Activated T-cell treated with anti-CD3 and anti-CD28 coated beads, Interleukin-2, amount 50 U/mL, for 48 hours (primary cell): ENCODE measurements at regions not wholly inside any gene's neighbourhood (a gene's known extent, or its start where the extent isn't known, plus 50 kb on each side); places are given as distances from the start of the nearest gene placed in this dataset.

Experiments
- DNase-seq, 2 experiments: peaks; one replicate each; pipeline ENCODE4 v3.0.0-alpha.2; 2020

DNA sequence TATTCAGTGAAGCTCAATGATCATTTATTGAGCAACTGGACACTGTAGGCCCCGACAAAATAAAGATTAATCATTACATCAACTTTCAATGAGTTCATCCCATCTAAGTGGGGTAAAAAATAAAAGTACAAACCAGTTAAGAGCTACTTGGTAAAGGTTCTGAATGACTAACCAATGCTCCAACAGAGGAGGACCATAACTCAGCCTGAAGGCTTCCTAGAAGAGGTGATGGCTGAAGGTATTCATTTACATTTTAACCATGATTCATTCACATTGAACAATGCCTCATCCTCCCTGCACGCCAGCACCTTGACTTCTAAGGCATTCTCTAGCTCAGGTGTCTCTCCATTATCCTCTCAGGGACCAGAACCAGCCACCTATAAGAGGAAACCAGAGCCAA, 201.4 kb downstream of the ZNF462 start:
- DNase-seq, result no peak

DNA sequence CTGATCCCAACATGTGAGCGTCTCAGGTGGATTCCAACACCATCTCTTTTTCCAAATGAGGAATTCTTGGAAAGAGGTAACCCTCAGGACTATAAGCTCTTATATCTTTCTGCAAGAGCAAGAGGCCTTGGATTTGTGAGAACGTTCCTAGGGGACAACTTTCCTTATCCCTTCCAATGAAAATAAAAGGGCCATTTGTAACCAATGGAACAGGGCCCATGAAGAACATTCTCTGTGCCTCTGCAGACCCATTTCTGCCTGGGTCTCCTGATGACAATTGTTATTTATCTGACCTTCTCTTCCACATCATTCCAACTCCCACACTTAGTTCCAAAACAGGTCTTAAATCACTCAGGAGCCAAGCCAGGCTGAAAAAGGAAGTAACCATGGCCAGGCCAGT, 202.6 kb downstream of the ZNF462 start:
- DNase-seq, result no peak

DNA sequence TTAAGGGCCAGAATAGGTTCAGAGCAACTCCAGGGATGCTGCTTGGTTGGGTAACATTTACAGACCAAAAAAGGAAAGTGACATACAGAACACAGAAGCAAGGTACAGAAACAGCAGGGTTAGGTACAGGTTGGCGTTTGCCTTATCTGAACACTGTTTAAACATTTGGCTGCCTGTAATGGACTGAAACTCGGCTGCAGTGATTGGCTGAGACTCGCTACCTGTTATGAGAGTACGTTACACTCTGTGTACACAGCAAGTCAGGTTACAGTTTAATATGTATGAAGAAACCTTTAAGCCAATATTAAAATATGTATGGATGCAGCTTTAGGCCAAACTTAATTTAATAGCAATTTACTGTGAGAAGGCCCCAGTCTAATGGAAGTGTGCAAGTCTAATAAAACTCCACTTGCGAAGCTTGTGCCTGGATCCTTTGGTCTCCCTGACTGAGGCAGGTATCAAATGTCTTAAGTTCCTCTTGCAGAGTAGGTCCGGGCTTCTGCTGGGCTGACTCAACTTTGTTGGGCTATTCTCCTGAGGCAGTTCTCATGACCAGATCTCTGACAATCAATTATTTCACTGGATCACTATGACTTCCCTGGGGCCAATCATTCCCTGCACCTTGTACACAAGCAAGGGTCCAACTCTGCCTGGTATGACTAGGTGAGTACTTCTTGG, 204.9 kb downstream of the ZNF462 start:
- no peak for DNase-seq

DNA sequence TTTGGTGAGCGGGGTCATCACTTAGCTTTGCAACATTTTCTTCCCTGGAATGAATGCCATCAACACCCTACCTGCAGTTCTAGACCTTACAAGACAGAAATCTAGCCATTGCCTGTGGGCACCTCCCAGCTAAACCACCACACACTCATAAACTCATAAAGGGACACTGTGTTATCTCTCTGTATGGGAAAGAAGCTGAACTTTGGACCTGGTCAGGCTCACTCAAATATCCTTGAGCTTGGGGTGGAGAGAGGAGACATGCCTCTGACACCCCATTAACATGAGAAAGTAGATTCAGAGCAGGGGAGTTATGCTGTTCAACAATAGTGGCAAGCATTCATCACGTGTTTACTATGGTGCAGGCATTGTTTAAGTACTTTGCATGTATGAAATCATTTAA, 205.6 kb downstream of the ZNF462 start:
- no peak for DNase-seq

DNA sequence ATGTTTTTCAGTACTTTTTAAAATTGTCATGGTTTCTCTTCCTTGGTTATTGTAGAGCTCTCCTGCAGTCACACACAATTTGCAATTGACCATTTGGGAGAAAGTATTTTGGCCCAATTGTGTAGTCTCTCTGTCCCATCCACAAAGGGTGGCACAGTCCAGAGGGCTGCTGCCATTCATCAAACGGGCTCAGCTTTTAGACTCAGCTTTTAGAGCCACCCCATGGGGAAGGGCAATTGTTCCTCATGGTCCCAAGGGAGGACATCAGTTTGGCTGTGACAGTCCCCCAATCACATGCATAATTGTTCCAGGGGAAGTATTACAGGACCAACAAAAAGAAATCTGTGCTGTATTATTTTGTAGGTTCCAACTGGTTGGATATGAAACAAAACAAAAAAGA, 207.6 kb downstream of the ZNF462 start:
- DNase-seq, result no peak

- DNase-seq, result no peak
These were observed 205.0 kb upstream of the RAD23B start for GRCh38 chr9:107078061-107078460.

DNA sequence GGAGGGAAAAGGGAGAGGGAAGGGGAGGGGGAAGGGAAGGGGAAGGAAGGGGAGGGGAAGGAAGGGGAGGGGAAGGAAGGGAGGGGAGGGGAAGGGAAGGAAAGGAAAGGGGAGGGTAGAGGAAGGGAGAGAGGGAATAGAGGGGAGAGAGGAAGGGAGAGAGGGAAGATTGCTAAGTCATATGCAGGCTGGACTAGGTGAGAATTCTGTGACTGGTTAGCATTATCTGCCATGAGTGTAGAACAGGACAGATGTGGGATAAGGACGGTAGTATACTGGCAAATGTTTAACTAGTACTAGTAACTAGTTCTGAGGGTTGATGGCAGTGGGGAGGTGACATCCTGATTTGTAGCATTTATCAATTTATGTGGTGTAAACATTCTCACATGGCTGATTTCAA, 203.5 kb upstream of the RAD23B start:
- DNase-seq, result no peak

- no peak for DNase-seq
These were observed 202.9 kb upstream of the RAD23B start for GRCh38 chr9:107080130-107080529.

DNA sequence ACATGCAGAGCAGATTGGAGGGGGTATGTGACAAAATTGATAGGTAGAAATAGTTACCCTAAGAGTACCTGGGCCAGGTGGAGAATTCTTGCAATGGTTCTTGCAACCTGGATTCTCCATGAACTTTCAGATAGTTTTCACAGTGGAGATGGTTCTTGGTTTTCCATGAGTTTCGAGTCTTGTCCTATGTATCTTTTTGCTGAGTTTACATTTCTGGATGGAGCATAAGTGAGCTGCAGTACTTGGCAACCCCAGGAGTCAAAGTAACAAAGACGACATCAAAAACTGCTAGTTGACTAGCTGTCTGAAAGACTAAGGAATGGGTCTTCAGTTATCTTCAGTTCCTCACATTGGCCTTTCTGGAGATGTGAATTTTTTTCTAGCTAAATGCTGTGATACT, 196.6 kb upstream of the RAD23B start:
- DNase-seq, result no peak

- DNase-seq, result no peak
These were observed 195.9 kb upstream of the RAD23B start for GRCh38 chr9:107087222-107087621.

- DNase-seq, result no peak
These were observed 192.9 kb upstream of the RAD23B start for GRCh38 chr9:107090218-107090617.

- DNase-seq, result no peak
These were observed 189.6 kb upstream of the RAD23B start for GRCh38 chr9:107093365-107094060.

- no peak for DNase-seq
These were observed 188.7 kb upstream of the RAD23B start for GRCh38 chr9:107094370-107094769.

DNA sequence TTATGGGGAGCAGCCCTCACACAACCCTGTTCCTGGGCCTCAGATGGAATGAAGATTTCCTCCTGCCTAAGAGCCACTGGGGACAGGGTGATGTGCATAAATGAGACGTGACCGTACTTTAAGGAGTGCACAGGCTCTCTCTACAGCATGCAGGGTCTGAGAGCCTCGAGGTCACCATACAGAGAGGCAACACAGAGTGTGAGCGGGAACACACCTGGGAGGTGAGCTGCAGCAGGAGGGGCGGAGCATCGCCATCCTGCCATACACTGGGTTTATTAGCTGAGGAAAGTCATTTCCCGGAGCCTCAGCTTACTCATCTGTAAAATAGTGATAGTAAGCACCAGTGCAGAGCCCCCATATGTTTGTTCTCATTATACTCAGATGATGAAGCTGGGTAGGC, 182.5 kb upstream of the RAD23B start:
- DNase-seq, result no peak

DNA sequence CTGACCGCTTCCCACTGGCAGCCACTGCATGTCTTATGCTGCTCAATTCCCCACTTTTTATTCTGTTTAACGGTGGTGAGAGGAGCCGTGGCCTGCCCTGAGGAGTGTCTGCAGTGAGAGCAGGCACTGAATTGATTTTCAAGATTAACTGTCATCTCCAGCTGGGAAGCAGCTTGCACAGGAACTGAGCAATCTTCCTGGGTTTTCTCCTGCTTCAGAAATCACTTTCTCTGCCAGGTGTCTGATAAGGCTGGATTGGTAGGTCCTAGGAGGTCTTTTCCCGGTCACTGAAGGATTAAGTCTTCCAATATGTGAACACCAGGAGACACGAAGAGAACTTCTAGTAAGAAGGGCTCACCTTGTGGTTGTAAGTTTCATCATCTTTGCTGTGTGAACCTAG, 181.1 kb upstream of the RAD23B start:
- DNase-seq, result no peak

GRCh38 chr9:107103621-107104020, 179.5 kb upstream of the RAD23B start:
- DNase-seq, result no peak

DNA sequence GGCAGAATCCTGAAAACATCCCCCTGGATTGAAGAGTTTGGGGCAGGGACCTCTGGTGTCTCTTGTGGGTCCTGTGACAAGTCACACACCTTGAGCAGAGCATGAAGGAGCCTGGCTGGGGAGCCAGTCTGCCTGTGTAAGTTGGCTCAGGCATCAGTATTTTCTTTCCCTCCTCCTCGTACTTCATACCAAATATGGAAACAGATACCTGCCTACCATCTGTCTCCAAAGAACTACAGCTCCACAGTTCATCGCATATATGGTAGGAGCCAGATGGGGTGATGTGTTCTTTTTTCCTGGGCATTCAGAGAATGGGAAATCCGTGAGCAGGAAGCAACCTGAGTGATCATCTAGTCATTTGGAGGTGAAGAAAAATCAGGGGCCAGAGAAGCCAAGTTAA, 177.3 kb upstream of the RAD23B start:
- no peak for DNase-seq

DNA sequence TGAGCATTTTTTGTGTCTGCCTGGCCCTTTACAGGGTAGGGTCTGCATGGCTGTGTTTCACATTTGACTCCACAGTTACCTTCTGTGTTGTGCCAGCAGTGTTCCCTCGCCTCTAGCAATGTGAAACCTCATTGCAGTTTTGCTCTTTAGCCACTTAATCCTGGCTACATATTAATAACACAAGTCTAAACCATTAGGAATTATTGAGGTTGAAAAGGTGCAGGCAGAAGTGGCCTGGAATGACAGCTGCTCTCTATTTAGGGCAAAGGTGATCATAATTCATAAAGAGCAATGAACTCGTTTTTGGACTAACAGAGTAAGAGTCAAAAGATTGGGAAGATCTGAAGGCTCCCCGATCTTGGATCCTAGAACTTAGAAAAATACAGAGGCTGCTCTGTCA, 176.7 kb upstream of the RAD23B start:
- DNase-seq, result no peak

- no peak for DNase-seq
These were observed 174.5 kb upstream of the RAD23B start for GRCh38 chr9:107108342-107109130.

DNA sequence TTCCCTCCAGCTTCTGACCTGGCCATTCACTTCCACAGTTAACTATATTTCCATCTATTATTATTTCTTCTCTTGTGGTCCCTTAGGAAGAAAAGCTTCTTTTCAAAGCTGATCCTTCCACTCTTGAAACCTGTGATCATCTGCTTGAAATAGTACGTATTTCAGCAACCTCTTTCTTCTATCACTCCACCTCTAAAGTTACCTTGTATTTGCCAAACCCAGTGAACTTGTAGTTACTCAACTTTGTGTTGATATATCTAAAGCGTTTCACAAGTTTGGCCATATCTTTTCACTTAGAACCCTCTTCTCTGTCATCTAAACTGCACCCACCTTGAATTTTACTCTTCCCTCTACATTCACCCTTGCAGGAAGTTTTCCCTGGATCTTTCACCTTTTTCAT, 173.8 kb upstream of the RAD23B start:
- no peak for DNase-seq

GRCh38 chr9:107110153-107110552, 172.9 kb upstream of the RAD23B start:
- DNase-seq, result no peak

GRCh38 chr9:107112707-107113243, 170.3 kb upstream of the RAD23B start:
- DNase-seq, result no peak

- no peak for DNase-seq
These were observed 164.0 kb upstream of the RAD23B start for GRCh38 chr9:107118863-107119624.
